ENCODE measurements at regions not wholly inside any gene's neighbourhood (a gene's known extent, or its start where the extent isn't known, plus 50 kb on each side); places are given as distances from the start of the nearest gene placed in this dataset.

- no peak overlapping the region for H3K4me3 ChIP-seq (replicated peaks; ENCODE audit: low read depth, low read length)
- no peak for DNase-seq (ENCODE audit: extremely low read depth, low read depth)
- TF ChIP-seq CTCF (IDR thresholded peaks at IDR 0.05; ENCODE audit: low read depth, low read length, missing control alignments), result no peak
These were observed 143.6 kb downstream of the OR2B2 start for GRCh38 chr6:27768556-27768955.

- H3K4me3 ChIP-seq (replicated peaks; ENCODE audit: low read depth, low read length), result no peak overlapping the region
- no peak for DNase-seq (ENCODE audit: extremely low read depth, low read depth)
- no peak for TF ChIP-seq CTCF (IDR thresholded peaks at IDR 0.05; ENCODE audit: low read depth, low read length, missing control alignments)
These were observed 144.3 kb downstream of the OR2B2 start for GRCh38 chr6:27767851-27768250.

GRCh38 chr6:27766405-27766804 lies 145.8 kb downstream of the OR2B2 start:
- H3K4me3 ChIP-seq (replicated peaks; ENCODE audit: low read depth, low read length), result no peak overlapping the region
- no peak for TF ChIP-seq CTCF (IDR thresholded peaks at IDR 0.05; ENCODE audit: low read depth, low read length, missing control alignments)

GRCh38 chr6:27765028-27765590 lies 147.1 kb downstream of the OR2B2 start:
- no peak for TF ChIP-seq CTCF (IDR thresholded peaks at IDR 0.05; ENCODE audit: low read depth, low read length, missing control alignments)
- DNase-seq (ENCODE audit: extremely low read depth, low read depth), result no peak
- H3K4me3 ChIP-seq (replicated peaks; ENCODE audit: low read depth, low read length), result no peak overlapping the region

More at GRCh38 chr6:27766405-27766804, 145.8 kb downstream of the OR2B2 start:
- no peak for DNase-seq (ENCODE audit: extremely low read depth, low read depth)

GRCh38 chr6:27761391-27761790 lies 150.8 kb downstream of the OR2B2 start:
- 0 out of 2 replicates have a peak overlapping the region, but pooled peaks have one; percentile 3 for H3K4me3 ChIP-seq (replicated peaks; ENCODE audit: low read depth, low read length)
- DNase-seq (ENCODE audit: extremely low read depth, low read depth), result no peak
- no peak for TF ChIP-seq CTCF (IDR thresholded peaks at IDR 0.05; ENCODE audit: low read depth, low read length, missing control alignments)

GRCh38 chr6:27760464-27760863 lies 151.7 kb downstream of the OR2B2 start:
- TF ChIP-seq CTCF (IDR thresholded peaks at IDR 0.05; ENCODE audit: low read depth, low read length, missing control alignments), result no peak
- H3K4me3 ChIP-seq (replicated peaks; ENCODE audit: low read depth, low read length), result no peak overlapping the region
- DNase-seq (ENCODE audit: extremely low read depth, low read depth), result no peak

GRCh38 chr6:27759930-27760329 lies 152.3 kb downstream of the OR2B2 start:
- no peak for DNase-seq (ENCODE audit: extremely low read depth, low read depth)
- no peak for TF ChIP-seq CTCF (IDR thresholded peaks at IDR 0.05; ENCODE audit: low read depth, low read length, missing control alignments)
- no peak overlapping the region for H3K4me3 ChIP-seq (replicated peaks; ENCODE audit: low read depth, low read length)

Measured in HFF-Myc (cell line).